NCI-H526 treated with DMSO at 0.1 percent for 48 hours (cell line): ENCODE measurements at regions not wholly inside any gene's neighbourhood (a gene's known extent, or its start where the extent isn't known, plus 50 kb on each side); places are given as distances from the start of the nearest gene placed in this dataset.
"Not testable (repeated sequence)": the region's sequence is repeated elsewhere in the genome, so short reads cannot be mapped to it uniquely, and the experiment has no call there.

ENCODE experiments used
- DNase-seq: peaks from one replicate; lab custom pipeline; 2025; lab: John Stamatoyannopoulos, UW

DNA sequence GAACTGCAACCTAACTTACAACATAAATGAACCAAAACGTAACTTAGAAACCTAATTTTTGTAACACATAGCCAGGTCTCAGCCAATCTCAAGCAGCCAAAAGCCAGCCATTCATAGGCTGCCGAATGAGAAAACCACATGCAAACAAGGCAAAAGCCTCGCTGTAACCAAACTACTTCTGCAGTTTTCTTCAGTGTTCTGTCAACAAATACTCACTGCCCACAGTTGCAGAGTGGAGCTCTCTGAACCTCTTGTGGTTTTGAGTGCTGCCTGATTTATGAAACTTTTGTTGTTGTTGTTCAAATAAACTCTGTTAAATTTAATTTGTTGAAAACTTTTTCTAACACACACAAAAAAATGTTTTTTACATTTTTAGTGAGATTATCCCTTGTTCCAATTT is 251.2 kb downstream of the PAPSS1 start:
- DNase-seq = peak; percentile 26

DNA sequence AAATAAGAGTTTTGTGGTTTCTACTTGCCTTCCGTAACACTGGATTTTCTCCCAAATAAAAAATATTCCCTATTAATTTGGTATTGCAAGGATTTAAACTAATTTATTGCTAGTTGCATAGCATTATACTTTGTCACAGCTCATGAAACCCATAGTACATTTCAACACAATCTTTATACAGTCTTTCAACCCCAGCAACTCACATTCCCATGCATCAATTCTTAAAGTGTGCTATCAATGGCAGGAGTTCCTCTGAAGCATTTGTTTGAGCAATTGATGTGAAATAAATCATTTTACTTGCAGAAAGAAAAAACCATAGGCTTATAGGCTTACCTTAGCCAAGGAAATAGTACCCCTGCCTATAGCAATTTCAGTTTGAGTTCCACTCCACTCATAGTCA is 251.9 kb downstream of the PAPSS1 start:
- no peak for DNase-seq

DNA sequence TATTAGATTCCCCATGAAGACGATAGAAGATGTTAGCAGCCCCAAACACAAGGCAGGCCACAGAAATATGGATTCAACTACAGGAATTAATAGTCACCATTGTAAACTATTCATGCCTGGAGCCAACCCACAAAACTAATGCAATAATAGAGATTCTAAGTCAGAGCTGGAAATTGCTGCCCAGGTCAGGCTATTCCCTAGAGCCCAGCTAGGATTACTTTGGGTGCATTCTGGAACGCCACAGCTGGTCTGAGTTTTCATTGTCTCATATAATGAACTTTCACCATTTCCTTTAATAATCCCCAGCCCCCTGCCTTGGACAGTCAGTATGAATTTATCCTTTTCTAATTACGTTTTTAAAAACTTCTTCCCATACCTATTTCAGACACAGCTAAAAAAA is 252.6 kb downstream of the PAPSS1 start:
- DNase-seq = no peak

DNA sequence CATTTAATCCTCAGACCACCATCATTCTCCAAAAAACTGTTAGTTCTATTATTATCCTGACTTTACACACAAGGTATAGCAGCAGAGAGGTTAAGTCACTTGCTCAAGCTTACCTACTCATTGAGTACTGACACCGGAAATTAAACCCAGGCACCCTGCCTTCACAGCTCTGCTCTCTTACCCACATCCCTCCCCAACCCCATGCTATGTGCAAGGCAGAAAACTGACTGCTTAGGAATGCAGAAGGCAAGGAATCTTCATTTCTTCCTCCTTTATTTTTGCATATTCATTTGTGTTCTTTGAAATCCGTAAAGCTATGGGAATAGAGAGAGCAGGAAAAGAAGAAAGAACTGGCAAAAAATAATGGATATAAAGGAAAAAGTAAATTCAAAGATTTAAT is 261.8 kb downstream of the PAPSS1 start:
- no peak for DNase-seq

DNA sequence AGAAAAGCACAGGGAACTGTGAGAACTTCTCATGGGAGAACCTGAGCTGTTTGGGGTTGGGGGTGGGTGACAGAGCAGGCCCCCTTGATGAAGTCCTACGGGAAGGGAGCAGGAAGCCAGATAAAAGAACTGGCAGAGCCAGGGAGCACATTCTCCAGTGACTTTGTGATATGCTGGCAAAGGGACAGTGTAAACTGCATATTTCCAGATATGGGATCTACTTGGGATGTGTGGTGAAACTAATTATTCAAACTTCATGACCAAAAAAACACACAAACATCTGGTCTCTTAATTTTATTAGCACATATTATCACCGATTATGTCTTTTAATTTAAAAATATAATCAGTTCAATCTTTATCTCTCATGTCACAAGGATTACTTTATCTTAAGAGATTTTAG is 266.0 kb downstream of the PAPSS1 start:
- DNase-seq = no peak

DNA sequence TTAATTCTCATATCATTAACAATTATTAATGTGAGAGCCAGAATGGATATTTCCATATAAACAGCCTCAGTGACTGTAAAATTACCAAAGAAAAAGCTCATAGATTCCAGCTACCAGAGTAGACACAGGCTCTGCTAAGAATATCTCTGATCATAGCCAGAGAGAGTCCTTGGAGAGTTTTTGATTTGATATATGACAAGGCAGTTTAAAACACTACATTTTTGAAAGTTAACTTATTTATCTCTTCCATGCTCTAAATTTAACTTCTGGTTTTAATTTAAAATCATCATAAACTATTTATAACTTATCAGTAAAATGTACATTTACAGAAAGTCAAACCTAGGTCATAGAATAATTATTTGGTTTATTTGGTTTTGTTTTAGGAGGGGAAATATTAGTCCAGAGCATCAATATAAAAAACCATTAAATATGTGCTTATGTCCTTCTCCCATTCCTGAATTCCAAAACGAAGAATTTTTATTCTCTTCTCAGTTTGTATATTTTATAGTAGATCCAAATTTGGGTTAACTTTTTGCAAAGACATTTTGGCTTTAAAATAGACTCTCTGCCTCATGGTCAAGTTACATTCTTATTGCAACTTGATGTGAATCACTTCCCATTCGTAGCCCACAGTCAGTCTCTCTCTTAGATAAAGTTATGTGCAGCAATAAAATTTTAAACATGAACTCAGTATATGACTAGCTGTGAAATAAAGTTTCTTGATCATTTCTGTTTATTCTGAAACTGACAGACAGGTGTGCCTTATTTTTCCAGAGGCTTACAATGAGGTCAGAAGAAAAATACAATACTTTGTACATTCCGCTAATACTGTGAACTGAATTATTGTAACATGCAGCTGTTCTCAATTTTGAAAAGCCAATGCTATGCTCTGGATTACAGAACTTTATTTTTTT is 267.1 kb downstream of the PAPSS1 start:
- DNase-seq = no peak

DNA sequence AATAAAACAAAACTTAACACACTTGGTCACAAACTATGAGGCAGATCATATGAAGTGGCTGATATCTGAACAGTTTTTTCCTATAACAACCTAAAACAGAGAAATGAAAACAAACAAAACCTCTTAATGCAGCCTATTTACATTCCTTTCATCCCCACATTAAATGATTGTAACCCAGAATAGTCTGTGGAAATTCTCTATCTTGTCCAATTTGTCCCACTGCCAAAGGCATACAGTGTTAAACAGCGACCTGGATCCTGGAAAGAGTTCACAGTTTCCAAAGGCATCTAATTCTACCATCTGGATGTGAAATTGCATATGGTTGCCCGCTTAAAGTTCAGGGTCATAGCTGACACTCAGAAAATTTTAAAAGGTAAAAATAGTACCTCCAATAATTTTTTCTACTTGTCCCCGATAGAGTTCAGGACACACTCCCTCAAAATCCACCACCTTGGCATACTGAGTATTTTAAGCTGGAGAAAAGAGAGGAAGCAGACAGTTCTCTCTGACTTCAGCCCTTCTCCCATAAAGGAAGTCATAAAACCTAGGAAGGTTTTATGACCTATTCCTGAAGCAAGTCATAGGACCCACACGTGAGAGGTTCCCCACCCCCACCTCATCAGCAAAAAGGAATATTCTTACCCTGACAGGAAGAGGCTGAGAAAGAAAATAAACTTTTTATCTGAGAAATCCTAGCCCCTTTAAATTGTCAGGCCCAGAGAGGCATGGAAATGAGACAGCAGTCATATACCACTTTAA is 270.2 kb downstream of the PAPSS1 start:
- DNase-seq = no peak

DNA sequence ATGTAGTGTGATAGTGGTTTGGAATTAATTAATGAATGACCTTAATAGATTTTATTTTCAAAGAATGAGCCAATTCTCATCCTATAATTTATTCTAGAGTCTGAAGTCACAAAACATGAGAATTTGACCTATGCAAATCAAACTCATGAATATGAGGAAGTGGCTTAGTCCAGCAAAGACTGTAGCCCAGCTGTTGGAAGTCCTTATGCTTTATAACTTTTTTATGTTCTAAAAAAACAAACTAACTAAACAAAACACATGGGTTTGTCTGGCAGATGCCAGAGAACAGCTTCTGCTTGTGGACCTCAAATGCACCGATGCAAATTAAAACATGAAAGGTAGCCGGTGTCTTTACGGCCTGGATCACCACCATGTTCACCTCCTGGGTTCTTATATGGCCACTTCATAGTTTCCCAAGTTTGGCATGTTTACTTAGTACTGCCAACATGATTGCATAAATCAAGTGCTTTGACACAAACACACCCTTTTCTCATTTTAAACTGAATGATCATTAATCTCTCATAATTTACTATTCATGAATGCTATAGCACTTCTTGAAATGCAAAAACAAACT is 277.4 kb downstream of the PAPSS1 start:
- peak; percentile 25 for DNase-seq

DNA sequence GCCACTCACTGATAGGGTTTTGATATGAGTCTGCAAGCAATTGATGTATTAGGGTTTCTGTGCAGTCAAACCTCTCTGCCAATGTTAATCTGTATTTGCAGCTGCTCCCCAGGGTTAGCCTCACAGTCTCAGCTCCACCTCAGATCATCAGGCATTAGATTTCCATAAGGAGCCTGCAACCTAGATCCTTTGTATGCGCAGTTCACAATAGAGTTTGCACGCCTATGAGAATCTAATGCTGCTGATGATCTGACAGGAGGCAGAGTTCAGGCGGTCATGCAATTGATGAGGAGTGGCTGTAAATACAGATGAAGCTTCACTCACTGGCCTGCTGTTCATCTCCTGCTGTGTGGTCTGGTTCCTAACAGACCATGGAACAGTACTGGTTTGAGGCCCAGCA is 280.6 kb downstream of the PAPSS1 start:
- DNase-seq = no peak

DNA sequence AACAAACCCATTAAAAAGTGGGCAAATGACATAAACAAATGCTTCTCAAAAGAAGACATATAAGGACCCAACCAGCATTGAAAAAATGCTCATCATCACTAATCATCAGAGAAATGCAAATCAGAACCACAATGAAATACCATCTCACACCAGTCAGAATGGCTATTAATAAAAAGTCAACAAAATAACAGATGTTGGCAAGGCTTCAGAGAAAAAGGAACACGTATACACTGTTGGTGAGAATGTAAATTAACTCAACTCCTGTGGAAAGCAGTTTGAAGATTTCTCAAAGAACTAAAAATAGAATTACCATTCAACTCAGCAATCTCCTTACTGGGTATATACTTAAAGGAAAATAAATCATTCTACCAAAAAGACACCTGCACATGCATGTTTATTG is 283.6 kb downstream of the PAPSS1 start:
- not testable (repeated sequence) for DNase-seq

DNA sequence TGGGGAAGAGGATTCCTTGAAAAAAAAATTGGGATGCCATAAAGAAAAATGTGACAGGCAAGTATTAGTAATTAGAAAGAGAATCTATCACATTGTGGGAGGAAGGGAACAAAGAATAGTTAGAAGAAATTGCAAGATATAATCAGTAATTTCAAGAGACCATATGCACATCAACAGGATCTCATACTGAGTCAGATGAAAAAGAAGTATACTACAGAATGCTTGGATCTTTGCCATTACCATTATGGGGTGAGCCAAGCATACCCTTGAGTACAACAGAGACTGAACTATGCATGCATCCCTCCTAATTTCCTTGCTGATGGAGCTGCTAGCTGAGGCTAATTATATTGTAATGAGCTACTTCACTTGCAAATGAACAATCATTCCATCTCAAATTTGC is 287.6 kb downstream of the PAPSS1 start:
- DNase-seq = no peak

DNA sequence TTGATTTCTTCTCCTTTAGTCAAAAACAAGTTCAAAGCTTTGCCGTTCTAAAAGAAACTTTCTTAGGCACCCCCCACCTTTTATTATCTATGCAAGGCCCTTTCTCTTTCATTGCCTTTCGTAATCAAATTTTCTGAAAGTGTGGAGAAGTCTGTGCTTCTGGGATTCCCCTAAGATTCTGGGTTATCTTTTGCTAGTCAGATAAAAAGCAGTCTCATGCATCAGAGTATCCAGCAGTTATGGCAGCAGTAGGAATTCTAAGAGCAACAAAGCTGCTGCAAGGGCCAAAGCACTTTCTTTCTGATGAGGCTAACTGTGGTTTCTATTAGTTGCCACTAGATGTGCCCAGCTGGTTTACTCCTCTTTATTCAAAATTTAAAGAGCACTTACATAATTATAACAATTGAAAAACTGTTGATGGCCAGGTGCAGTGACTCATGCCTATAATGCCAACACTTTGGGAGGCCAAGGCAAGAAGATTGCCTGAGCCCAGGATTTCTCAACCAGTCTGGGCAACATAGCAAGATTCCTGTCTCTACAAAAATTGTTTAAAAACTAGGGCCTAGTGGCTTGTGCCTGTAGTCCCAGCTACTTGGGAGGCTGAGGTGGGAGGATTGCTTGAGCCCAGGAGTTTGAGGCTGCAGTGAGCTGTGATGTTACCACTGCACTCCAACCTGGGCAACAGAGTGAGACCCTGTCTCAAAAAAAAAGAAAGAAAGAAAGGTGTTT is 296.2 kb downstream of the PAPSS1 start:
- no peak for DNase-seq

DNA sequence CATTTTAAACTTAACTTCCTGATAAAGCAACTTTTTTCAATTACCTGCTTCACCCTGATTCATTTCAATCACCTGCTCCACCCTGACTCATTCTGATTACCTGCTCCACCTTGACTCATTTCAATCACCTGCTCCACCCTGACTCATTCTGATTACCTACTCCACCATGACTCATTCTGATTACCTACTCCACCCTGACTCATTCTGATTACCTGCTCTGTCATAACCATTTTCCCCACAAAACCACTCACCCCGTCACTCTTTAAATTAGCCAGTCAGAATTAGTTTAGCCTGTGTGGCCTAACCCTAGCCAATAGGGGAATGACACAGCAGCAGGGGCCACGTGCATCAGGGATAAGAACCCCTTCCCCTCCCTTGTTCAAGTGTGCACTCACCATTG is 300.5 kb downstream of the PAPSS1 start:
- not testable (repeated sequence) for DNase-seq

DNA sequence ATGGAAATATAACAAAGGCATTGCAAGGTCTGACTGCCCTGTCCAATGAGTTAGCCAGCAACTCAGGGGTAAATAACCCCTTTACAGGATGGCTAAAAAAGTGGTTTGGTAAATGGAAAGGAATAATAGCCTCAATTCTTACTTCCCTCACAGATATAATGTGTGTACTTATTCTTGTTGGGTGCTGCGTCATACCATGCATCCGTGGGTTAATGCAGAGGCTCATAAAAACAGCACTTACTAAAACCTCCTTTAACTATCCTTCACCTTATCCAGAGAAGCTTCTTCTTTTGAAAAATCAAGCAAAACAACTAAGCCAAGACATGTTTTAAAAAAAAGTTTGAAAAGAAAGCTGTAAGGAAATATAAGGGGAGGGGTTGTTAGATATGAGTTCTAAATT is 301.0 kb downstream of the PAPSS1 start:
- DNase-seq = no peak

DNA sequence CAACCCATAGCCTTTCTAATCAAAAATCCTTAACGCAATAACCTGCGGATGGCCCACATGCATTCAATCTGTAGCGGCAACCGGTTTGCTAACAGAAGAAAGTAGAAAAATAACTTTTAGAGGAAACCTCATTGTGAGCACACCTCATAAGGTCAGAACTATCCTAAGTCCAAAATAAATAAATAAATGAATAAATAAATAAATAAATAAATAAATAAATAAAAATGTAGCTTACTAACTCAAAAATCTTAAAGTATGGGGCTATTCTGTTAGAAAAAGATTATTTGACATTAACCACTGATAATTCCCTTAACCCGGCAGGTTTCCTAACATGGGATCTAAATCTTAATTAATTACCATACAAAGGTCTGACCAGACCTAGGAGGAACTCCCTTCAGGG is 304.5 kb downstream of the PAPSS1 start:
- not testable (repeated sequence) for DNase-seq

DNA sequence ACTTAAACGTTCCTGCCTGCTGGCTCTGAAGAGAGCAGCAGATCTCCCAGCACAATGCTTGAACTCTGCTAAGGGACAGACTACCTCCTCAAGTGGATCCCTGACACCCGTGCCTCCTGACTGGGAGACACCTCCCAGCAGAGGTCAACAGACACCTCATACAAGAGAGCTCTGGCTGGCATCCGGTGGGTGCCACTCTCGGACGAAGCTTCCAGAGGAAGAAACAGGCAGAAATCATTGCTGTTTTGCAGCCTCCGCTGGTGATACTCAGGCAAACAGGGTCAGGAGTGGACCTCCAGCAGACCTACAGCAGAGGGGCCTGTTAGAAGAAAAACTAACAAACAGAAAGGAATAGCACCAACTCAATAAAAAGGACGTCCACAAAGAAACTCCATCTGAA is 310.2 kb downstream of the PAPSS1 start:
- not testable (repeated sequence) for DNase-seq

DNA sequence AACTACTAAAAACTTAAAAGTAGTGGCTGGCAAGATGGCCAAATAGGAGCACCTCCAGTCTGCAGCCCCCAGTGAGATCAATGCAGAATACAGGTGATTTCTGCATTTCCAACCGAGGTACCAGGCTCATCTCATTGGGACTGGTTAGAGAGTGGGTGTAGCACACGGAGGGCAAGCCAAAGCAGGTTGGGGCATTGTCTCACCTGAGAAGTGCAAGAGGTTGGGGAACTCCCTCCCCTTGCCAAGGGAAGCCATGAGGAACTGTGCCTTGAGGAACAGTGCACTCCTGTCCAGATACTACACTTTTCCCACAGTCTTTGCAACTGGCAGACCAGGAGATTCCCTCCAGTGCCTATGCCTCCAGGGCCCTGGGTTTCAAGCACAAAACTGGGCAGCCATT is 311.1 kb downstream of the PAPSS1 start:
- no peak for DNase-seq

DNA sequence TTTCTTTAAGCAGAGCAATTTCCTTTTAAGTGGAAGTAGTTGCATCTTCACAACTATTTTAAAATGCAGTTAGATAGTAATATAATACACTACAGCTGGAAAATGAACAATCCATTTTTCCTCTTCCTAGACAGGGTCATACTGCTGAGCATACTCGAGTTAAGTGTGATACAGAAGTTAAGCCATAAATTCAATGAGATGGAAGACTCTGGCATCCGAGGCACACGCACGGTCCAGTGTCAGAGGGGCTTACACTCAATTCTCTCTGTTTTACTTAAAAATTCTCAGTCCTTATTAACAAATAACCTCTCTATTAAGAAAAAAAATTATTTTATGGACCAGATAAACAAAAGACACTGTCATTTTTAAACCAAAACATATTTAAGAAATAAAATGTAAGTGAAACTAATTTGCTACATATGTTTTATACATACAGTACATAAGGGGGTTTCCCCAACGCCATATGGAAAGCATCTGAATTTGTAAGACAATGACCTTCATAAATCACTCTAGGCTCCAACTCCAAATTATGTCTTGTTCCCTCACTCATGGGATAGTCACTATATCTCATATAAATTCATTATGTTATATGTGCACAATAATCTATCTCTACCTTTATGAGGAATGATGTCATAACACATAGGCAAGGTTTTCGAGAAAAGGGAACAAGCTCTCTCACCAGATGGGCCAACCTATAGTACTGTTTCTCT is 315.3 kb downstream of the PAPSS1 start:
- no peak for DNase-seq

DNA sequence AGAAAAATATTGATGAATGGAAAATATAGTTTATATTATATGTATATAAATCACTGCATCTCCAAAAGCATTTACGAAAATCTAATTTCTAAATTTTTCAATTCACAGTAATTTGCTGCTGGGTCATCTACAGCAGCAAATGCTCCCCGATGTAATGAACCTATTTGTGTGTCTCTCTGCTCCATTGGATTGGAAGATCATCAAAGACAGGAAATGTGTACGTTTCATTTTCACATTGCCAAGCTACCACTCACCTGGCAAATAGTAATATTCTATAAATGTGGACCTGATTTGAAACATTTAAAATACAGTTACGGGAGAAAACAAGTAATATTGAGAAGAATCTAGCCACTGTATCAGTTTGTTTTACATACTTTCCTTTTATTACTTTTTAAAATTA is 317.7 kb downstream of the PAPSS1 start:
- DNase-seq = no peak

DNA sequence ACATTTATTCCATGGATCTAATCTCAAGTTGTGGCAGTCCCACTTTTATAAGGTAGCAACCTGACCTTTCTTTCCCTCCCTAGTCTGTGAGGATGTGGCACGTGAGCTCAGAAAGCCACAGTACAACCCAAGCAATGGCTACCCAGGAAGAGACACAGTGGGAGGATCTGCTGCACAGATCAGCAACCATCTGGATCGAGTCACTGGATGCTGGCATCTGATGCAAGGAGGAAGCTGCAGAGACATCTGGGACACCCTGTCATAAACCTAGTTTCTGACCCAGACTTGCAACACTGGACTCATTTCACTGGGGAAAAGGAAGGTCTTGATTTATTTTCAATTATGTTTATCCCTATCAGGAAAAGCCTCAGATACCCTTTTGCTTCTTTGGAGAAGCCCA is 327.1 kb downstream of the PAPSS1 start:
- no peak for DNase-seq

DNA sequence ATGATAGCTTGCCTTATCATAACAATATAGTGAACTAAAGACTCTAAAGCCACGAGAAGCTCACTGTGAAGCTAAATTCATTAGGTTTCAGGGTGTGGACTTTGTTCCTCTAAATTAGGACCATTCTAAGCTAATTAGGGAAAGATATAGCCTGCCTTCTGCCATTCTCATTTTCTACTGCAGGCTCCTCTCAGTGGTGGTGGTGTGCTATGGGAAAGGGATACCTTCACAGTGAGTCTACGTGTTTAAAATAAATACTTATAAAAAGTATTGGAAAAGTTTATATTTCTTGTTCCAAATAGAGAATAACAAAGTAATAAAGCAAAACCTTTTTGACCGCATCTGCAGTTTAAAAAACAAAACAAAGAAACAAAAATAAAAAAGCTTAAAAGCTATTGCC is 327.7 kb downstream of the PAPSS1 start:
- no peak for DNase-seq

DNA sequence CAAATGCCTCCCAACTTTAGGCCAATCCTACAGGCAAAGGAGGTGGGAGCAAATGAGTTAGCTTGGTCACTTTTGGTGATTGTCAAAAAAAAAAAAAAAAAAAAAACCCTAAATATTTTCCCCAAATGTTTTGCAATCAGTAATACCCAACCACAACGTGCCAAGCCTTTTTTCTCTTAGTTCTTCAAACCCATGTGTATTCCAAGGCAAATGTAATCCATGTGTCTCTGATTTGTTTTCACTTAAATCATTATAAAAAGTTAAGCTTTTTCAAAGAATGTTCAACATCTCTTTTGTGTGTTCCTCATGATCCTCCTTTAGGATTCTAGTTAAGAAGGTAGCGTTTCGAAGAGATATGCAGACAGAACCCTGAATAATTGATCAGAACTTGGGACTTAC is 328.4 kb downstream of the PAPSS1 start:
- no peak for DNase-seq
